Gastrocnemius medialis (tissue), 4 donors: ENCODE measurements at regions not wholly inside any gene's neighbourhood (a gene's known extent, or its start where the extent isn't known, plus 50 kb on each side); places are given as distances from the start of the nearest gene placed in this dataset.

ENCODE experiments used
- CTCF ChIP-seq, 5 experiments: fragments of 450-650 bp in 3 of 5; fragments of 200-600 bp in 2 of 5; sonication (generic) in 2 of 5; IDR thresholded peaks in 4 of 5; conservative IDR thresholded peaks in 1 of 5; 1 replicate in 4 of 5; 2 replicates in 1 of 5; pipeline ENCODE4 v1.5.1; 2016 to 2019; ENCODE audit warnings: antibody characterized with exemption in 5 of 5, mild to moderate bottlenecking in 3 of 5, moderate library complexity in 3 of 5
- POLR2A ChIP-seq, 2 donors: fragments of 450-650 bp; IDR thresholded peaks; one replicate each; pipeline ENCODE4 v1.6.1; 2017; ENCODE audit warnings: antibody characterized with exemption in 2 of 2, mild to moderate bottlenecking in 2 of 2, moderate library complexity in 2 of 2

- TF ChIP-seq CTCF (IDR thresholded peaks at IDR 0.05 in 4 of 5, conservative IDR thresholded peaks at IDR 0.05 in 1 of 5), result no peak
- no peak for TF ChIP-seq POLR2A (IDR thresholded peaks at IDR 0.05)
Observed at GRCh38 chr11:103709371-103709770, 327.1 kb upstream of the DDI1 start.
